HG02610 (cell line): ENCODE measurements at regions not wholly inside any gene's neighbourhood (a gene's known extent, or its start where the extent isn't known, plus 50 kb on each side); places are given as distances from the start of the nearest gene placed in this dataset.

ENCODE experiments used
- ATAC-seq: cut with Tn5 transposase; IDR thresholded peaks from one replicate; pipeline ENCODE4 v1.9.1; 2021; ENCODE audit warnings: mild to moderate bottlenecking, moderate library complexity; ENCODE audit not compliant: unreplicated experiment

DNA sequence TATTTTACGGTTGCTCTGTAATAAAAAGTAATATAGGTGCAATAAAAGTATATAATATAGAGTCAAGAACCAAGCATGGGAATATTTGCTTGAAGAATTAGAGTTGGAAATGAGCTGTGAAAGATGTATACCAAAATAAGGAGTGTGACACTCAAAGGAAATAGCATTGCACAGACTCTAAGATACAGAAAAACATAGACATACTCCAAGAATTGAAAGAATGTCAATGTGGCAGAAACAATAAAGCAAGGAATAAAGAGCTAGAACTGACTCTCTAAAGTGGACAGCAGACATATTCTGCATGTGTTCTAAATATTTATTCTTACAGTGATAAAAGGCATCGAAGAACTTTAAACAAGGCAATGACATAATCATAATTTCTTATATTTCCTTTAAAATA is 561.1 kb upstream of the SETBP1 start:
- no peak for ATAC-seq

DNA sequence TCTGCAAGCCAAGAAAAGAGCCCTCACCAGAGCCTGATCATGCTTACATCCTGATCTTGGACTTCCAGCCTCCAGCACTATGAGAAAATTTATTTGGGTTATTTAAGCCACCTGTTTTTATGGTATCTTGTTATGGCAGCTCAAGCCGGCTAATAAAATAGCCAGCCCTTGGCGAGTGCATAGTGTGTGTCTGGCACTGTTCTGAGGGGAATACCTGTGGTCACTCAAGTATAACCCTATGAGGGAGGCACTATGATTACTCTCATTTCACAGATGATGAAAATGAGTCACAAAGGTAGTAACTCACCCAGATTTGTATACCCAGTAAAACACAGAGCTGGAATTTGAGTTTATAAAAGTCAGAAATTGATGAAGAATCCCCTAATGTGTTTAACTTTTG is 556.9 kb upstream of the SETBP1 start:
- ATAC-seq, result peak; percentile 78

GRCh38 chr18:44125446-44125845 is 555.2 kb upstream of the SETBP1 start:
- no peak for ATAC-seq

DNA sequence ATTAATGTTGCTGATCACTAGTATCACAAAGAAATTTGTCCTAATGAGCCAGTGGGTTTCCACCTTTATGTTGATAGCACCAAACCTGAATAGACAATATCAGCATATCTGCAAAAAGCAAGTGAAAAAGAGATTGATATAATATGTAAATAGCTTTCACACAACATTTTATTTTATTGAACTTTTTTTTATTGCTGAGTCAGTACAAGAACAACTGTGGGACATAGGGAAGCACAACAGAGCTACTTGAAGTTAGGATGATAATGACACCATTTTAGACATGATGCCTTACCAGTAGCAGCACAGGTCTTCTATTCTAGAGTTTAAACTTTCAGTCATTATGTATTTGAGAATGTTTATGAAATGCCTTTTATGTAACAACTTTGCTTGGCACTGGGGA is 554.1 kb upstream of the SETBP1 start:
- ATAC-seq, result no peak

GRCh38 chr18:44128365-44128764 is 552.3 kb upstream of the SETBP1 start:
- no peak for ATAC-seq

DNA sequence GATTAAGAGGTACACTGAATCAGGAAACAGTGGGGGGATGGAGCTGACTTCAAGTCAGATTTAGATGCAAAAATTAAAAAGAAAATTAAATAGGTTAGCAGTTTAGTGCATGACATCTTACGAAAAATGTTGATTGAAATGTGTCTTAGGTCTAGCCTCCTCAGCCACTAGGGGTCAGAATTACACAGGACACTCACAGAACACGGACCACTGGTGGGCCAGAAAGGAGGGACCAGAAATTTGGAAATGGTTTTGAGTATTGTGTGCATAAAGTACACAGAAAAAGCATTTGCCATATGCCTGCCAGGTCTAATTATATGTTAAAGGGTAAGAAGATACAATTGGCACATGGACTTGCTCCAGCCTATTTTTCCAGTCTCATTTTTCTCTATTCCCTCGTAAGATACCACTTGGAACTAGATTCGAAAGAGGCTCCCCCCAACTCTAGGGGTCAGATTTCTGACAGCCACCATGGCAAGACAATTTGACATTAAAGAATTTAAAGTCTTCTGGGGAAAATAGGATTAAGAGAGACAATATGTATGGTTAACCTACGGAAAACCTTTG is 550.2 kb upstream of the SETBP1 start:
- ATAC-seq, result no peak

DNA sequence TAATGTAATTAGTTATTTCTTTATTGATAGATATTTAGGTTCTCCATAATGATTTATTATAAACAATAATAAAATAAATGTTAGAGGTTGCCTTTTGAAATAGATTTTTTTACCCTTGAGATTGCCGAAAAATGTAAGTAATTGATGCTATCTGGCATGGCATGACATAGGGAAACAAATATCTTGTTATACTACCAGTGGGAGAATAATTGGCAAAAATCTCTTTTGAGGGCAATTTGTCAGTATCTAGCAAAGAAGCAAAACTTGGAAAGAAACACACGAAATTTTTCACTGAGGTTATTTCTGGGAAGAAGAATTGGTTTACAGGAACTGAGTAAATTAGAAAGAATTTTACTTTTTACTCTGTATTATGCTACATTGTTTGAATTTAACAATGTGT is 547.2 kb upstream of the SETBP1 start:
- ATAC-seq, result no peak

DNA sequence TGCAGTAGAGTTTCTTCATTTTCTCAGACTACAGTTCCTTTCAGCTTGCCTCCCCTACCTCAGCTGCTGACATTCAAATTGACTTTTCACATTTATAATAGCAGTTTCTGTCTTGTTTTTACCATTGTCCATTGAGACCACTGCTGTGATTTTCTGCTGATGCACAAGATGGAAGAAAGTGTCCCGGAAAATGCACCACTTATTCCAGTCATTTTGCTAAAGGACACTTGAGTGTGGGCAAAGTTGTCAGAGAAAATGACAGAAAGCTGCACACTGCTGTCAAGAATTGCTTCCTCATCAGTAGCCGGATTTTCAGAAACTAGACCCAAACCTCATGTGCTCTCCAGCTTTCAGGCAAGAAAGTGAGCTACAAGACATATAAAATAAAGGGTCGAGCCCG is 546.2 kb upstream of the SETBP1 start:
- no peak for ATAC-seq

DNA sequence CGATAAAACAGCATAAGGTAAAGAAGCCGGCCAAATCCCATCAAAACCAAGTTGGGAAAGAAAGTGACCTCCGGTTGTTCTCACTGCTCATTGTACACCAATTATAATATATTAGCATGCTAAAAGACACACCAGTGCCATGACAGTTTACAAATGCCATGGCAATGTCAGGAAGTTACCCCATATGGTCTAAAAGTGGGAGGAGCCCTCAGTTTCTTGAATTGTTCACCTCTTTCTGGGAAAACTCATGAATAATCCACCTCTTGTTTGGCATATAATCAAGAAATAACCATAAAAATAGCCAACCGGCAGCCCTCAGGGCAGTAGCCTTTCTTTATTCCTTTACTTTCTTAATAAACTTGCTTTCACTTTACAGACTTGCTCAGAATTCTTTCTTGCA is 544.9 kb upstream of the SETBP1 start:
- ATAC-seq, result no peak

GRCh38 chr18:44136326-44136725 is 544.4 kb upstream of the SETBP1 start:
- ATAC-seq, result no peak

- ATAC-seq, result no peak
Observed at GRCh38 chr18:44143072-44143471, 537.6 kb upstream of the SETBP1 start.

DNA sequence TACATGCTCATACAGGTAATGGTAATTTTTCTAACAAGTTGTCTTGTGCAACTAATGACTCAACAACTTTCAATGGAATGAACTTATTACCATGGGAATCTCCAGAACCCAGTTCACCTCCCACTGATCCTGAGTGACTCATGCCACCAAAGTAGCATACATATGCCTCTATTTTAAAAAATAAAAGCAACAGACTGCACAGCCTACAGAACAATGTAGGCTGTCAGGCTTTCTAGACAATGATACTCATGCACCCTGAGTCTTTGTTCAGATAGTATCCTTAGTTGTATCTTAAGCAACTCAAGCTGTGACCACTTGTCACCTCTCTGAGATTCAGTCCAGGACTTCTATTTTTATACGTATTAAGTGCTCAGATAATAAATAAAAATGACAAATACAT is 531.0 kb upstream of the SETBP1 start:
- no peak for ATAC-seq

- ATAC-seq, result no peak
Observed at GRCh38 chr18:44153981-44154380, 526.7 kb upstream of the SETBP1 start.

DNA sequence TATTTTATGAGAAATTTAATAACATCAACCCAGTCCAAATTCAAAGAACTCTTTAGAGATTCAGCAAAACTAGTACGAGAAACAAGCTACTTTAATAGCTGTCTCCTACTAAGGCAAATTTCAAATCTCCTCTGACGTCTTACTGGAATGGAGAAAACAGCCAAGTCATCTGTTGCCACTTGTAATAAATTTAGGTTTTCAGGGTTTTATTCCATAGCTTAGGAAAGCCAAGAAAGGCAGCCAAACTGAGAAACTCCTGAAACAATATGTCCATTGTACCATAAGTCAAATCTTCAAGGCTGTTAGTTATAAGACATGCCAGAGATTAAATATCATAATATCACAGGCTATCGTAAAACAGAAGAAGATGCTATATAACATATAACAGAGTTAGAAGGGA is 524.6 kb upstream of the SETBP1 start:
- ATAC-seq, result no peak

DNA sequence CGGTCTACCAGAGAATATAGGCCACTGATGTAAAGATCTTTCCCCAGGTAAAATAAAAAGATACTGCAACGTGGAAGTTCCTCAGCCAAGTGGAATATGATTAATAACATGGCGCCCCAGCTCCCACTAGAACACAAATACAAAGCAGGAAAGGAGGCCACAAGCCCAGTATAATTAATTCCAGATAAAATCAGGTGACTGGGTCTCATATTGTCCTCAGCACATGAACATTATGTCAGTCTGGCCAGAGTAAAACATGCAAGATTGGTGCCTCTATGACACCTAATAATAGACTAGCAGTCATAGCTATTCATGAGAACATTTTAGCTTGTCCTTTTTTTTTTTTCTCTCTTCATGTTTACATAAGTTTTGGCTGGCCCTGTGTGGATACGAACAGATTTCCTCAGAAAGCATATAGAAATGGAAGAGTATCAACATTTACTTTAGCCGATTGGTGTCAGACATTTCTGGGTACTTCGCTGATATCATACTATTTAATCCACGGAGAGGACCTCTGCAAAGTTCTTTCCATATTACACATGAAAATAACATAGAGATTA is 523.8 kb upstream of the SETBP1 start:
- no peak for ATAC-seq

- ATAC-seq, result no peak
Observed at GRCh38 chr18:44170208-44170880, 510.3 kb upstream of the SETBP1 start.

DNA sequence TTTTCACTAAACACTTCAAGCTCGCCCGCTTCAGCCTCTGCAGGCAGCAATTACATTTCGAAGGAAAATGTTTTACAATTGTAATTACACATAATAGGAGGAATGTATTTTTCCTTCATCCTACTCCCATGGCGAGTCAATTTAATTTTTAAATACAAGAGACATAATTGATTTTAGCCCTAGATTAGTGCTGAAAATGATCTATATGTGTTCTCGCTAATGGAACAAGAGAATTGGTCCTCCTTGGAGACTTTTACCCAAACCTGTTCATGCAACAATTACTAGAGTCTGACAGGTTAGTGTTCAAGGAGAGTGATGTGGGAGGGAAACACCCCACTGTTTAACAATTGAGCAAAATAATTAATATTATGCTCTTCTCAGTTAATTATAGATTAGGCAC is 509.4 kb upstream of the SETBP1 start:
- ATAC-seq, result no peak

DNA sequence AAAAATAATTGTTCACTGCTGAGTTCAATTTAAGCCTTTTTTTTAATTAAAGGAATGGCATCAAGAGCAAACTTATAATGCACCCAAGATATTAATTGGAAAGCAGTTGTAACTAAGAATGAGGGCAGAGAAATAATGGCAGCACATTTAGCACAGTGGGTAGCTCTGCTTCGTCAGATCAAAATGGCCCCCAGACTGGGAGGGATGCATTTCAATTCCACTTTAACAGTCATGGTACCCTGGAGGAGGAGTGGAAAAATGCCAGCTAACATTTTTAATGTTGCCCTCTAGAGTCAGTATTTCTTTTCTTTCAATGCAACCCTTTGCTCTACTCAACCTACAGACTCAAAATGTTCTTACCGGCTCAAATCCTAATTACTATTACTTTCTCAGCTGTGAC is 504.8 kb upstream of the SETBP1 start:
- no peak for ATAC-seq

DNA sequence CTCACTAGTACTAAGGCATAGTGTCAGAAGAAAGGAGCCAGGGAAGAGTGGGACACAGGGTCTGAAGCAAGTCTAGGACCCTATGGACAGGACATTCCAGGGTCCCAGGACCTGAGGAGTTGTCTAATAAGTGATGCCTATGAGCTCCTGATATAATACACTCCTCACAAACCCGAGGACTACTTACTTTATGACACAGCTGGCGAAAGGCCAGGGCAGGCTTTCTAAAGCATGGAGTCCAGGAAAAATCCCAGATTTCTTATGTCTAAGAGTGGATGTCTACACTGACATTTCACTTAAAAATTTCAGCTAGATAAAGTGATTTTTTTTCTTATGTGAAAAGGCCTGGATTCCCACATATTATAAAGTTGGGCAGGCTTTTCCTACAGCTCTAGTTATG is 502.2 kb upstream of the SETBP1 start:
- no peak for ATAC-seq

DNA sequence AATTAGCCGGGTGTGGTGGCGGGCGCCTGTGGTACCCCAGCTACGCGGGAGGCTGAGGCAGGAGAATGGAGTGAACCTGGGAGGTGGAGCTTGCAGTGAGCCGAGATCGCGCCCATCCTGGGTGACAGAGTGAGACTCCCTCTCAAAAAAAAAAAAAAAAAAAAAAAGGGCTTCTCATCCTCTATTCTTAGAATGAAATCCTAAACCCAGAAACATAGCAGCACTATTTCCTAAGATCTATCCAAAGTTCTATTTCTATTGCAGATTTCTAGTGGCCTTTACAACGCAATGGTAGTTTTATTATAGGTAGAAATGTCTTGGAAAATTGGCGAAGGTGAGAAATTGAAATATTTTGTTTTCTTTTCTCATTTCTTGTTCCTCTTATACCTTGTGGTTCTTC is 501.0 kb upstream of the SETBP1 start:
- ATAC-seq, result no peak

DNA sequence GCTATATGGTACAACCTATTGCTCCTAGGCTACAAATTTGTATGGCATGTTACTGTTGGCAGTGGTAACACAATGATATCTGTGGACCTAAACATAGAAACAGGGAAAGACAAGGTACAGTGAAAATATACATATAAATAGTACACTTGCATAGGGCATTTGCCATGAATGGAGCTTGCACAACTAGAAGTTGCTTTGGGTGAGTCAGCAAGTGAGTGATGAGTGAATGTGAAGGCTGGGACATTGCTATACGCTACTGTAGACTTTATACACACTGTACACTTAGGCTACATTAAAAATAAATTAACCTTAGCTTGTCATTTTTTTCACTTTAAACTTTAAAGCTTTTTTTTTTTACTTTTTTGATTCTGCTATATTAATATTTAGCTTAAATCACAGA is 500.0 kb upstream of the SETBP1 start:
- no peak for ATAC-seq

GRCh38 chr18:44181951-44182747 is 498.5 kb upstream of the SETBP1 start:
- ATAC-seq, result no peak
